CD14-positive monocyte (primary cell): ENCODE measurements at regions not wholly inside any gene's neighbourhood (a gene's known extent, or its start where the extent isn't known, plus 50 kb on each side); places are given as distances from the start of the nearest gene placed in this dataset.

Source experiments
- DNase-seq, 3 donors: peaks; one replicate each; pipeline ENCODE4 v3.0.0-alpha.2; 2011 to 2022
- H2AFZ ChIP-seq: 2 replicates; pipeline ENCODE4 v1.6.0; 2012; ENCODE audit warnings: mild to moderate bottlenecking, low read depth, low read length, inconsistent platforms; ENCODE audit not compliant: insufficient read depth, poor library complexity, severe bottlenecking
- H3K27ac ChIP-seq, 2 donors: 1 replicate in 1 of 2; 2 replicates in 1 of 2; pipeline ENCODE4 v1.5.1; 2012 to 2013; ENCODE audit warnings: low read length in 2 of 2, control low read depth in 1 of 2, inconsistent platforms in 1 of 2, low read depth in 1 of 2, mild to moderate bottlenecking in 1 of 2
- H3K27me3 ChIP-seq, 2 donors: one replicate each; pipeline versions ENCODE4 v1.6.0 to v1.6.1; 2011 to 2013; ENCODE audit warnings: low read length in 2 of 2; ENCODE audit not compliant: control insufficient read depth in 2 of 2, insufficient read depth in 2 of 2
- H3K36me3 ChIP-seq, 2 donors: replicated peaks in 1 of 2; 1 replicate in 1 of 2; 2 replicates in 1 of 2; pipeline versions ENCODE4 v1.5.1 to v1.6.1; 2012 to 2013; ENCODE audit warnings: low read length in 2 of 2, control low read depth in 1 of 2, inconsistent platforms in 1 of 2, mild to moderate bottlenecking in 1 of 2; ENCODE audit not compliant: insufficient read depth in 2 of 2, control insufficient read depth in 1 of 2
- H3K4me1 ChIP-seq, 2 donors: 1 replicate in 1 of 2; 2 replicates in 1 of 2; pipeline versions ENCODE4 v1.5.1 to v1.6.1; 2012 to 2013; ENCODE audit warnings: low read length in 2 of 2, control low read depth in 1 of 2, inconsistent platforms in 1 of 2, mild to moderate bottlenecking in 1 of 2, moderate library complexity in 1 of 2; ENCODE audit not compliant: insufficient read depth in 2 of 2, control insufficient read depth in 1 of 2
- H3K4me2 ChIP-seq: replicated peaks from 2 replicates; pipeline ENCODE3; 2012; ENCODE audit warnings: low read length, moderate library complexity, mild to moderate bottlenecking; ENCODE audit not compliant: poor library complexity, severe bottlenecking; ENCODE audit errors: extremely low read depth
- H3K4me3 ChIP-seq, 3 experiments: fragments of 200-600 bp in 1 of 3; sonication (generic) in 1 of 3; replicated peaks in 1 of 3; 1 replicate in 2 of 3; 2 replicates in 1 of 3; pipeline ENCODE4 v1.5.1; 2011 to 2013; ENCODE audit warnings: low read length in 3 of 3, mild to moderate bottlenecking in 3 of 3, control low read depth in 2 of 3, low read depth in 2 of 3, inconsistent platforms in 1 of 3, moderate library complexity in 1 of 3
- H3K79me2 ChIP-seq: 2 replicates; pipeline ENCODE4 v1.6.0; 2012; ENCODE audit warnings: mild to moderate bottlenecking, control low read depth, inconsistent platforms, low read length, moderate library complexity; ENCODE audit not compliant: insufficient read depth
- H3K9ac ChIP-seq: 2 replicates; pipeline ENCODE4 v1.6.0; 2017; ENCODE audit warnings: low read length, mild to moderate bottlenecking; ENCODE audit not compliant: insufficient read depth, poor library complexity, severe bottlenecking
- H3K9me3 ChIP-seq, 2 donors: replicated peaks in 1 of 2; 1 replicate in 1 of 2; 2 replicates in 1 of 2; pipeline versions ENCODE4 v1.5.1 to v1.6.1; 2012 to 2013; ENCODE audit warnings: low read length in 2 of 2, control low read depth in 1 of 2; ENCODE audit not compliant: control insufficient read depth in 1 of 2, insufficient read depth in 1 of 2
- H4K20me1 ChIP-seq: 2 replicates; pipeline ENCODE4 v1.6.0; 2012; ENCODE audit warnings: mild to moderate bottlenecking, low read length, control low read depth, moderate library complexity; ENCODE audit not compliant: insufficient read depth
- H3K27ac Mint-ChIP-seq, 7 donors: one replicate each; pipeline ENCODE4 v1.8.0; 2020; ENCODE audit warnings: mild to moderate bottlenecking in 7 of 7, mixed read lengths in 7 of 7, moderate library complexity in 6 of 7, inconsistent platforms in 2 of 7
- H3K27me3 Mint-ChIP-seq, 3 donors: one replicate each; pipeline ENCODE4 v1.8.0; 2021 to 2022; ENCODE audit warnings: low read depth in 3 of 3, mild to moderate bottlenecking in 3 of 3, mixed read lengths in 3 of 3, moderate library complexity in 3 of 3, inconsistent platforms in 1 of 3
- H3K36me3 Mint-ChIP-seq, 2 donors: one replicate each; pipeline ENCODE4 v1.8.0; 2020; ENCODE audit warnings: mixed read lengths in 2 of 2, inconsistent platforms in 1 of 2, mild to moderate bottlenecking in 1 of 2
- H3K4me1 Mint-ChIP-seq: one replicate; pipeline ENCODE4 v1.8.0; 2020; ENCODE audit warnings: mild to moderate bottlenecking, mixed read lengths
- H3K4me3 Mint-ChIP-seq, 2 donors: one replicate each; pipeline ENCODE4 v1.8.0; 2020; ENCODE audit warnings: mild to moderate bottlenecking in 2 of 2, mixed read lengths in 2 of 2, moderate library complexity in 1 of 2
- H3K9me3 Mint-ChIP-seq, 7 donors: one replicate each; pipeline ENCODE4 v1.8.0; 2020 to 2022; ENCODE audit warnings: mixed read lengths in 7 of 7, mild to moderate bottlenecking in 6 of 7, moderate library complexity in 6 of 7, inconsistent platforms in 2 of 7
- WGBS: methylation state at CpG from one replicate; pipeline ENCODE4 v1.1.5; 2013; ENCODE audit warnings: missing lambda C conversion rate; ENCODE audit not compliant: insufficient coverage; 5-methylcytosine and 5-hydroxymethylcytosine counted together
- intact Hi-C, 2 donors: fragments of 100-400 bp; cut with micrococcal nuclease; formaldehyde crosslinking; loops; one replicate each; pipeline versions ENCODE4 v1.15.0 to v1.15.1; 2023
- TF ChIP-seq, protein P1 (sequence below): fragments of 200-600 bp; IDR thresholded peaks from one replicate; pipeline ENCODE4 v1.8.0; 2022; ENCODE audit warnings: antibody characterized with exemption, mild to moderate bottlenecking

- peak overlapping the region; percentile 42 to 96 (median 88) for H3K27ac Mint-ChIP-seq
- peaks cover 26 to 32% of the 10 kb centered on the region in 2 donors for H3K4me1 ChIP-seq
- DNase-seq: peak; percentile 51 to 82 (median 53)
- H3K27me3 ChIP-seq: no peaks in the 10 kb centered on the region
- peak overlapping the region; percentile 9 for H3K4me2 ChIP-seq
- no CpG with 5 or more reads among the region's 4 CpGs for WGBS
- H3K27me3 Mint-ChIP-seq: peaks cover 0 to 1% (median 0%) of the 10 kb centered on the region in 3 donors
- intact Hi-C loops: no loop called here
- peak overlapping the region; percentile 15 for H2AFZ ChIP-seq
- no peak overlapping the region for H3K4me3 ChIP-seq
- no peaks in the 10 kb centered on the region for H3K36me3 ChIP-seq
- TF ChIP-seq, protein P1, sequence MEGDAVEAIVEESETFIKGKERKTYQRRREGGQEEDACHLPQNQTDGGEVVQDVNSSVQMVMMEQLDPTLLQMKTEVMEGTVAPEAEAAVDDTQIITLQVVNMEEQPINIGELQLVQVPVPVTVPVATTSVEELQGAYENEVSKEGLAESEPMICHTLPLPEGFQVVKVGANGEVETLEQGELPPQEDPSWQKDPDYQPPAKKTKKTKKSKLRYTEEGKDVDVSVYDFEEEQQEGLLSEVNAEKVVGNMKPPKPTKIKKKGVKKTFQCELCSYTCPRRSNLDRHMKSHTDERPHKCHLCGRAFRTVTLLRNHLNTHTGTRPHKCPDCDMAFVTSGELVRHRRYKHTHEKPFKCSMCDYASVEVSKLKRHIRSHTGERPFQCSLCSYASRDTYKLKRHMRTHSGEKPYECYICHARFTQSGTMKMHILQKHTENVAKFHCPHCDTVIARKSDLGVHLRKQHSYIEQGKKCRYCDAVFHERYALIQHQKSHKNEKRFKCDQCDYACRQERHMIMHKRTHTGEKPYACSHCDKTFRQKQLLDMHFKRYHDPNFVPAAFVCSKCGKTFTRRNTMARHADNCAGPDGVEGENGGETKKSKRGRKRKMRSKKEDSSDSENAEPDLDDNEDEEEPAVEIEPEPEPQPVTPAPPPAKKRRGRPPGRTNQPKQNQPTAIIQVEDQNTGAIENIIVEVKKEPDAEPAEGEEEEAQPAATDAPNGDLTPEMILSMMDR: no peak
- no peak overlapping the region for H3K4me3 Mint-ChIP-seq
- no peak overlapping the region for H3K9ac ChIP-seq
- no peaks in the 10 kb centered on the region for H3K79me2 ChIP-seq
- no peaks in the 10 kb centered on the region for H4K20me1 ChIP-seq
- no peaks in the 10 kb centered on the region for H3K9me3 ChIP-seq
- H3K36me3 Mint-ChIP-seq: peaks cover 0 to 3% of the 10 kb centered on the region in 2 donors
- peaks cover 29% of the 10 kb centered on the region for H3K4me1 Mint-ChIP-seq
- H3K27ac ChIP-seq: peak overlapping the region in 1 of 2 donors; percentile 67
- H3K9me3 Mint-ChIP-seq: peaks cover 0 to 4% (median 0%) of the 10 kb centered on the region in 7 donors
These were observed 167.2 kb upstream of the HMCN1 start for GRCh38 chr1:185566995-185567394.

DNA sequence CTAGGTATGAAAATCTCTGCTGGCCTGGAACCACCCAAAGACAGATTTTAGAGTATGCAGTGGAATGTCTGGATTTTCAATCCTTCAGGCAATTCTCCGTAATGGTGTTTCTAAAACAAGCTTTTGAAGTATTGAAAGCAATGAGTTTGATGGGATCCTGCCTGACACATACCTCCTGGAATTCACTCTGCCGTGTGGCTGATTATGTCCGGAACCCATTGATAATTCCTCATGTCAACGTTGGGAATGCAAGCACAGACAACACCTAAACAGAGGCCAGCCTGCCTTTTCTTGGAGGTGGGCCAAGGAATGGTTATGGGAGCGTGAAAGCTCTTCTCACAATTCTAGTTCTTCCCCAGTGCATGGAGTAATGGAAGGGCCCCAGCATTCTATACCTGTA, 168.9 kb upstream of the HMCN1 start:
- Mint-ChIP-seq H3K4me3 (no peak overlapping the region), H3K9me3 (peaks cover 0 to 4% (median 0%) of the 10 kb centered on the region in 7 donors), H3K27me3 (peaks cover 0 to 1% (median 0%) of the 10 kb centered on the region in 3 donors), H3K36me3 (peaks cover 0 to 3% of the 10 kb centered on the region in 2 donors), H3K27ac (no peak overlapping the region), H3K4me1 (peaks cover 45% of the 10 kb centered on the region)
- no peaks in the 10 kb centered on the region for H3K79me2 ChIP-seq
- WGBS: 60% methylated on average over 1 of the region's 5 CpGs
- H3K36me3 ChIP-seq: no peaks in the 10 kb centered on the region
- TF ChIP-seq, protein P1: no peak
- H3K4me3 ChIP-seq: no peak overlapping the region
- H3K27ac ChIP-seq: no peak overlapping the region
- H2AFZ ChIP-seq: no peak overlapping the region
- intact Hi-C loops: no loop called here
- H3K4me1 ChIP-seq: peaks cover 34 to 43% of the 10 kb centered on the region in 2 donors
- H3K9ac ChIP-seq: no peak overlapping the region
- H3K9me3 ChIP-seq: no peaks in the 10 kb centered on the region
- no peaks in the 10 kb centered on the region for H3K27me3 ChIP-seq
- no peak overlapping the region for H3K4me2 ChIP-seq
- no peaks in the 10 kb centered on the region for H4K20me1 ChIP-seq
- DNase-seq: no peak
